ENCODE measurements at regions not wholly inside any gene's neighbourhood (a gene's known extent, or its start where the extent isn't known, plus 50 kb on each side); places are given as distances from the start of the nearest gene placed in this dataset.

DNA sequence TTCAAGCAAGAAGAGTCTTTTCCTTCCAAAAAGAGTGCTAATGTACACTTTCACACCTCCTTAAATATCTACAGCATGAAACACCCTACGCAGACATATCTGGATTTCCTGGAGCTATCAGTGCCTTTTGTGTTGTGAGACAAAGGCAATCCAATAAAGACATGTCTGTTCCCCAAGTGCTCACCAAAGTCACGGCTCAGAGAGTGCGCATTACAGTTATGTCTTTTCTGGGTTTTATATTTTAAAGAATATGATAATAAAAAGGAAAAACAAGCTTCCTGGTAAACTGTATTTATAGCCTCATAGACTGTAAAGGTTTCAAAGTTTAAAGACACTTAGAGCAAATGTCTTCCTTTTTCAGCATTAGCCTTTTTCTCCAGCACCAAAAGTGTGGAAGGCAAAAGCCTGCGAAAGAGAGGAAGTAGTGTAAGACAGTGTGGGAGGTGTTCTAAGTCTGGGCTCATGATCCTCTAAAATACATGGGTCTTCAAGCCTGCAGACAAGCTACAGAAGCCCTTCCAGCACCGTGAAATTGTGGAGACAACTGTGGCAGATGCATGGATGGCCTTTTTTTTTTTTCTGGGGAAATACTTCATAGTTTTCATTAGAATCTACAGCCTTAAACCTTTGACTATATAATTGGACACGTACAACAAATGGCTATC, 135.0 kb upstream of the SLC35B3 start:
- TF ChIP-seq, protein P1, sequence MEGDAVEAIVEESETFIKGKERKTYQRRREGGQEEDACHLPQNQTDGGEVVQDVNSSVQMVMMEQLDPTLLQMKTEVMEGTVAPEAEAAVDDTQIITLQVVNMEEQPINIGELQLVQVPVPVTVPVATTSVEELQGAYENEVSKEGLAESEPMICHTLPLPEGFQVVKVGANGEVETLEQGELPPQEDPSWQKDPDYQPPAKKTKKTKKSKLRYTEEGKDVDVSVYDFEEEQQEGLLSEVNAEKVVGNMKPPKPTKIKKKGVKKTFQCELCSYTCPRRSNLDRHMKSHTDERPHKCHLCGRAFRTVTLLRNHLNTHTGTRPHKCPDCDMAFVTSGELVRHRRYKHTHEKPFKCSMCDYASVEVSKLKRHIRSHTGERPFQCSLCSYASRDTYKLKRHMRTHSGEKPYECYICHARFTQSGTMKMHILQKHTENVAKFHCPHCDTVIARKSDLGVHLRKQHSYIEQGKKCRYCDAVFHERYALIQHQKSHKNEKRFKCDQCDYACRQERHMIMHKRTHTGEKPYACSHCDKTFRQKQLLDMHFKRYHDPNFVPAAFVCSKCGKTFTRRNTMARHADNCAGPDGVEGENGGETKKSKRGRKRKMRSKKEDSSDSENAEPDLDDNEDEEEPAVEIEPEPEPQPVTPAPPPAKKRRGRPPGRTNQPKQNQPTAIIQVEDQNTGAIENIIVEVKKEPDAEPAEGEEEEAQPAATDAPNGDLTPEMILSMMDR (conservative IDR thresholded peaks at IDR 0.05) = no peak
- H3K27ac ChIP-seq = no peak overlapping the region

DNA sequence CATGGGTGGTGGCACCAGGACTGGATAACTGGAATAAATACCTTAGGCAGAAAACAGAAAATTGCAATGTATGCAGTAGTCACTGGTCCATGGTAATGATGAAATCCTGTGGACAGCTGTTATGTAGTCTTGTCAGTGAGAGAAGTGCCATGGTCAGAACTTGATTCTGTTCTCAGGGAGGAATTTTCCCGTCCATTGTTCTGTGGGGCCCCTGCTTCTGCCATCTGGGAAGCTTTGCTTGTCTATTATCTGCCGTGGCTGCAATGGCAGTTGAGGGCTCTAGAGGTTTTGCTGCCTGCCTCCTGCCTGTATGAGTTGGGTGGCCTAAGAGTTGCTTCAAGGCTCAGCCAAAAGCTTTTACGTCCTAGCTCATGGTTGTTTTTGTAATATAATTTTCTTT, 126.8 kb upstream of the SLC35B3 start:
- H3K27ac ChIP-seq = no peak overlapping the region
- TF ChIP-seq, protein P1 (conservative IDR thresholded peaks at IDR 0.05) = no peak

DNA sequence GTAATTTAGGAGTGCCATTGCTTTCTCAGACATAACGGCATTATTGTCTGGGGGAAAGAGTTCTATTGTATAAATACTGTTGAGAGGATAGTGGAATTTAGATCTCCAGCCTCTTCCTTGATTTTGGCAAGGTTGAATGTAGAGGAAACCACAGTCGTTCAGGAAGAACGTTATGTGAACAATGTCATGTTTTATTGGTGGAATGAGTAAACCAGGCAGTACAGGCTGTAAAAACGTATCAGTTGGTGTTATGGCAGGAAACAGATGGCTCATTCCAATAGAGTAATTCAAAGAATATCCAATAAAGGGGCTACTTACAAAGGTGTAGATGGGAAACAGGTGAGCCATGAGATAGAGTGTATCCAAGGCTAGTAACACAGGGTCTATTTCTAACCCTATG, 123.6 kb upstream of the SLC35B3 start:
- H3K27ac ChIP-seq = peak overlapping the region; percentile 15; the same call in 1 of the 2 replicates
- TF ChIP-seq, protein P1 (conservative IDR thresholded peaks at IDR 0.05) = no peak

DNA sequence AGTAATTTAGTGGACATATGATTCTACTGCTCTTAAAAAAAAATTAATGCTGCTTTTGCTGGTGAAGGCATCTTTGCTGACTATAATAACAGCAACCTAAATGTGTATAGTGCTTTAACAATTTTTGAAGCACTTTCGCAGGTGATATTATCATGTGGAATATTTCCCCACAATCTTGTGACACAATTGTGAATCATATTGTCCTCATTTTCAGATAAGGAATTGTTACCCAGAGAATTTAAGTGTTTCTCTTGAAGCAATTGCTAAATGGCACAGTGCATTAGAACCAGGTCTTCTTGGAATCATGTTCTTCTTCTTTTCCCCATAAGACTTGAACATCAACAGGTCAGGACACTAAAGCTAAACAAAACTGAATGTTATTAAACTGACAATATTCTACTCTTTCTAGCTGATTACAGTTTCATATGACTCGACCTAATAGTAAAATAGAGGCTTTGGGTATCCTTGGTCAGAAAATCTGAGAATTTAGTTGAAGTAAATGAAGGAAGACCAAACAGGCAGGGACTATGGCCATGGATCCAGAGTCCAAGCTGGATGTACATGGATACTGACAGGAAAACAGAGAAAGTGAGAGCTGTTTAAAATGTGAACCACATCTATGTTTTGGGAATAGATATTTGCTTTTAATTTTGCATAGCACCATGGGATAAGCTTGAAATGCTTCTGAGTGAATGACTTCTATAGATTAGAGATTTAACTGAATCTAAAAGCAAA, 121.8 kb upstream of the SLC35B3 start:
- TF ChIP-seq, protein P1 (conservative IDR thresholded peaks at IDR 0.05) = no peak

DNA sequence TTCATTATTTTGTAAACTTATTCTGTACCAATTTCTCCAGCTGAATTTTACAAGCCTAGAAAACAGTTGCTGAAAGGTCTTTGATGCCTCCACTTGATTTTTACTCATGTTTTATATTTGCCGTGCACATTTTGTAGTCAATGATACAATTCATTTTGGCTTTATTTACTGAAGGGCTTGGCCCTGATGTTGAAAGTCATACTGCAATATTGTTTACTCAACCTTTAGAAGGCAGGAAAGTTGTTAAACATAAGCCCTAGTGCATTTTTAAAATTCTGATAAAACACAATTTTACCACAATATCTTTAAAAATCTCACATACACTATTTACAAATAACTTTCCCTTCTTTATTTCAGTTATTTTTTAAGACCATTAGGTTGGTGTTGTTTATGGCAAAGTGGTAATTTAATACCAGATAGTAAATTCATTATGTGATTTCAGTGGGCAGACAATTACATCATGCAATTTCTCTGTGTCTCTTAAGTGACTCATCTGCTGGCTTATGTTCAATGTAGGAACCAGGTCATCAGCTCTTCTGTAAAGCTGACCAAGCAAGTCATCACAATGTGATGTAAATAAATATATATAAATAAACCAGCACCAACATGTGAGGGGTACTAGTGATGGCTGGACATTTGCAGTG, 121.1 kb upstream of the SLC35B3 start:
- H3K27ac ChIP-seq = no peak overlapping the region
- TF ChIP-seq, protein P1 (conservative IDR thresholded peaks at IDR 0.05) = no peak

More for the DNA sequence above, 121.8 kb upstream of the SLC35B3 start:
- H3K27ac ChIP-seq = no peak overlapping the region

DNA sequence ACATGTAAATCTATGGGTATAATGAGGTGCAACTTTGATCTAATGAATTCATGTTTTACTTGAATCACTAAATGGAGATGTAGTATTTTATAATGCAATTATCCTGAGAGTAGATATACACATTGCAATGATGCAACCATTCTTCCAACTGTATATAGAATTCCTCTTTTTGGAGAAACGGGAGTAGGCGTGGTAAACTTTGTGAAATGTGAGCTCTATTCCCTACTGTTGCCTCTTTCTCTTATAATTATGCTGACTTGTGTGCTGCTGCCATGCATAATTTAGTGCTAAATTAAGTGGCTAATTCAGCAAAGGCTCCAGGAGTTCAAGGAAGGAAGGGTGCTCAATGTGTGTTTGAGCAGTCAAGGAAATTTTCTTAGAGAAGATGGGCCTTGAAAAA, 116.6 kb upstream of the SLC35B3 start:
- H3K27ac ChIP-seq = no peak overlapping the region
- TF ChIP-seq, protein P1 (conservative IDR thresholded peaks at IDR 0.05) = no peak

GRCh38 chr6:8551386-8551785, 116.0 kb upstream of the SLC35B3 start:
- no peak overlapping the region for H3K27ac ChIP-seq
- TF ChIP-seq, protein P1 (conservative IDR thresholded peaks at IDR 0.05) = no peak

Measured in VCaP (cell line).